Stimulated activated naive CD4-positive, alpha-beta T cell (primary cell): ENCODE measurements at regions not wholly inside any gene's neighbourhood (a gene's known extent, or its start where the extent isn't known, plus 50 kb on each side); places are given as distances from the start of the nearest gene placed in this dataset.
"Not testable (repeated sequence)": the region's sequence is repeated elsewhere in the genome, so short reads cannot be mapped to it uniquely, and the experiment has no call there.

Source experiments
- DNase-seq, 6 experiments: peaks; one replicate each; lab custom pipeline; 2025; lab: John Stamatoyannopoulos, UW

- DNase-seq: peak in 1 of 6 experiments; percentile 14
Observed at GRCh38 chr5:42989190-42989589, 50.9 kb downstream of the ANXA2R start.

GRCh38 chr5:42988568-42988967 lies 51.6 kb downstream of the ANXA2R start:
- DNase-seq: no peak

- DNase-seq: no peak
Observed at GRCh38 chr5:42985129-42986037, 54.7 kb downstream of the ANXA2R start.

- DNase-seq: no peak
Observed at GRCh38 chr5:42984307-42984706, 55.8 kb downstream of the ANXA2R start.

- DNase-seq: no peak
Observed at GRCh38 chr5:42982107-42982622, 58.0 kb downstream of the ANXA2R start.

GRCh38 chr5:42981417-42982106 lies 58.6 kb downstream of the ANXA2R start:
- DNase-seq: not testable (repeated sequence)

GRCh38 chr5:42981015-42981414 lies 59.1 kb downstream of the ANXA2R start:
- DNase-seq: not testable (repeated sequence)

GRCh38 chr5:42980391-42980790 lies 59.7 kb downstream of the ANXA2R start:
- not testable (repeated sequence) for DNase-seq

- DNase-seq: not testable (repeated sequence)
Observed at GRCh38 chr5:42979242-42979641, 60.9 kb downstream of the ANXA2R start.

GRCh38 chr5:42974536-42974935 lies 65.6 kb downstream of the ANXA2R start:
- DNase-seq: no peak

GRCh38 chr5:42970636-42971559 lies 69.2 kb downstream of the ANXA2R start:
- DNase-seq: no peak

GRCh38 chr5:42965934-42966333 lies 74.2 kb downstream of the ANXA2R start:
- DNase-seq: no peak

GRCh38 chr5:42963412-42963811 lies 76.7 kb downstream of the ANXA2R start:
- DNase-seq: no peak

GRCh38 chr5:42962124-42962523 lies 78.0 kb downstream of the ANXA2R start:
- DNase-seq: no peak

GRCh38 chr5:42960506-42960905 lies 79.6 kb downstream of the ANXA2R start:
- no peak for DNase-seq

- no peak for DNase-seq
Observed at GRCh38 chr5:42956551-42956950, 83.6 kb downstream of the ANXA2R start.

GRCh38 chr5:42953041-42953440 lies 87.1 kb downstream of the ANXA2R start:
- DNase-seq: no peak

- DNase-seq: no peak
Observed at GRCh38 chr5:42952578-42952974, 87.5 kb downstream of the ANXA2R start.

GRCh38 chr5:42951293-42951840 lies 88.8 kb downstream of the ANXA2R start:
- peak; percentile 74 to 93 (median 80) for DNase-seq

GRCh38 chr5:42950456-42951292 lies 89.4 kb downstream of the ANXA2R start:
- peak; percentile 26 to 74 (median 47) for DNase-seq

GRCh38 chr5:42950116-42950455 lies 90.0 kb downstream of the ANXA2R start:
- DNase-seq: peak in 1 of 6 experiments; percentile 55
